GM12892 (cell line): ENCODE measurements at regions not wholly inside any gene's neighbourhood (a gene's known extent, or its start where the extent isn't known, plus 50 kb on each side); places are given as distances from the start of the nearest gene placed in this dataset.
"Not testable (repeated sequence)": the region's sequence is repeated elsewhere in the genome, so short reads cannot be mapped to it uniquely, and the experiment has no call there.

Experiments used
- DNase-seq: peaks from one replicate; pipeline ENCODE4 v3.0.0; 2011; ENCODE audit not compliant: insufficient read length
- FAIRE-seq: peaks from 2 replicates; lab custom pipeline; 2011; peaks lifted over from hg19 to GRCh38; lab: Jason Lieb, UNC
- POLR2A ChIP-seq: IDR thresholded peaks from 2 replicates; pipeline ENCODE4 v1.6.1; 2011; ENCODE audit warnings: low read depth, low read length, control low read depth
- POLR2AphosphoS5 ChIP-seq: IDR thresholded peaks from 2 replicates; pipeline ENCODE4 v1.6.1; 2011; ENCODE audit warnings: low read depth, low read length, control low read depth
- TAF1 ChIP-seq: IDR thresholded peaks from 2 replicates; pipeline ENCODE4 v1.6.1; 2011; ENCODE audit warnings: low read depth, mild to moderate bottlenecking, control low read depth, low read length, borderline replicate concordance

- TF ChIP-seq POLR2AphosphoS5, result no peak
- TF ChIP-seq TAF1, result no peak
- TF ChIP-seq POLR2A, result no peak
- FAIRE-seq (no peak), DNase-seq (no peak)
These were observed 500.0 kb downstream of the TYW1 start for GRCh38 chr7:67496589-67496988.

- DNase-seq, FAIRE-seq: not testable (repeated sequence)
These were observed 501.3 kb downstream of the TYW1 start for GRCh38 chr7:67497914-67498313.

- TF ChIP-seq POLR2AphosphoS5 (no peak), POLR2A (no peak), TAF1 (no peak)
- DNase-seq (no peak), FAIRE-seq (no peak)
These were observed 506.3 kb downstream of the TYW1 start for GRCh38 chr7:67502929-67503328.

- TF ChIP-seq POLR2AphosphoS5, result no peak
- TF ChIP-seq TAF1, result no peak
- TF ChIP-seq POLR2A, result no peak
- DNase-seq, result no peak
- no peak for FAIRE-seq
These were observed 508.8 kb downstream of the TYW1 start for GRCh38 chr7:67505449-67505848.

- FAIRE-seq (no peak), DNase-seq (no peak)
- TF ChIP-seq POLR2A (no peak), TAF1 (no peak), POLR2AphosphoS5 (no peak)
These were observed 515.8 kb downstream of the TYW1 start for GRCh38 chr7:67512481-67512880.

- FAIRE-seq (no peak), DNase-seq (no peak)
- no peak for TF ChIP-seq POLR2A
- TF ChIP-seq TAF1, result no peak
- no peak for TF ChIP-seq POLR2AphosphoS5
These were observed 521.9 kb downstream of the TYW1 start for GRCh38 chr7:67518580-67518979.

GRCh38 chr7:67519171-67519570 is 522.5 kb downstream of the TYW1 start:
- FAIRE-seq (no peak), DNase-seq (no peak)
- TF ChIP-seq POLR2AphosphoS5 (no peak), POLR2A (no peak), TAF1 (no peak)

- DNase-seq (no peak), FAIRE-seq (no peak)
- no peak for TF ChIP-seq POLR2A
- no peak for TF ChIP-seq POLR2AphosphoS5
- TF ChIP-seq TAF1, result no peak
These were observed 525.9 kb downstream of the TYW1 start for GRCh38 chr7:67522504-67522903.

GRCh38 chr7:67523713-67524112 is 527.1 kb downstream of the TYW1 start:
- no peak for FAIRE-seq
- TF ChIP-seq TAF1 (no peak), POLR2AphosphoS5 (no peak), POLR2A (no peak)
- DNase-seq, result no peak

GRCh38 chr7:67525588-67525987 is 529.0 kb downstream of the TYW1 start:
- TF ChIP-seq POLR2A, result no peak
- TF ChIP-seq TAF1, result no peak
- no peak for TF ChIP-seq POLR2AphosphoS5
- no peak for FAIRE-seq
- DNase-seq, result no peak

GRCh38 chr7:67535241-67535989 is 538.8 kb downstream of the TYW1 start:
- no peak for FAIRE-seq
- TF ChIP-seq TAF1 (no peak), POLR2AphosphoS5 (no peak), POLR2A (no peak)

GRCh38 chr7:67542916-67543315 is 546.3 kb downstream of the TYW1 start:
- TF ChIP-seq POLR2AphosphoS5 (no peak), TAF1 (no peak), POLR2A (no peak)
- no peak for FAIRE-seq
- DNase-seq, result no peak

More at GRCh38 chr7:67535241-67535989, 538.8 kb downstream of the TYW1 start:
- no peak for DNase-seq
